HG02970 (cell line): ENCODE measurements at regions not wholly inside any gene's neighbourhood (a gene's known extent, or its start where the extent isn't known, plus 50 kb on each side); places are given as distances from the start of the nearest gene placed in this dataset.

ENCODE experiments used
- ATAC-seq: cut with Tn5 transposase; IDR thresholded peaks from one replicate; pipeline ENCODE4 v1.9.1; 2021; ENCODE audit warnings: mild to moderate bottlenecking, moderate library complexity, moderate number of reproducible peaks; ENCODE audit not compliant: unreplicated experiment, low FRiP score

DNA sequence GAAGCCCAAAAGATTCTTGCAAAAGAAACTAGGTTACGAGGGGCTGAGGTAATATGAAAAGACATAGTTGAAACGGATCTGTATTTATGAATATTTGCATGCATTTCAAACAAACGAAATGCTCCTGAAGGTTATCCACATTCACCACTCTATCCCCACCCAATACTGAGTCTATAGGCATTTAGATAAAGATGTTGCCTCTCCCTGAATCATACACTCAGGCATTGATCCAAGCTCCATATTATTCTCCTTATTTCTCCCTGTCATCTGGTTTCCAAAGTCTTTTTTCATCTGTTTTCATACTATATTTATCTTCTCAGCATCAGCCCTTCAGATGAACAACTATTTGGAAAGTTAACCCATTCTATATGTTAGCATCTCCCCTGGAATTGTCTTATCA, 492.5 kb upstream of the TGFBR2 start:
- ATAC-seq = no peak

DNA sequence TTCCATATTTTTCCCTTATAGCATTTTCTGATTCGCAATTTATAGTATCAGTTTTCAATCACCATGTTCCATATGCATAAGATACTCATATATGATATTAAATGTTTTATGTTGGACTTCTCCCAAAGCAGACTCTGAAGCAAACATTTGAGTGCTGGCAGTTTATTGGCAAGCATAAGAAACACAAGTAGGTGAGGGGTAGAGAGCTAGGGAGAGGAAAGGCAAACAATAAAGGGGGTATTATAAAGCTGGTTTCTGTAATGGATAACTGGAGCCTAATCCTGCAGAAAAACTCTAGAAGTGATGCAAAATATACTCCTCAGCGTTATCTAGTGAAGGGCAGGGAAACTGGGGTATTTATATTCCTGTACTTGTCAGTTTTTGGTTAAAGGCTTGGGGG, 491.5 kb upstream of the TGFBR2 start:
- no peak for ATAC-seq

- ATAC-seq = no peak
Observed at GRCh38 chr3:30122359-30122758, 484.0 kb upstream of the TGFBR2 start.

GRCh38 chr3:30123224-30123623, 483.2 kb upstream of the TGFBR2 start:
- no peak for ATAC-seq

DNA sequence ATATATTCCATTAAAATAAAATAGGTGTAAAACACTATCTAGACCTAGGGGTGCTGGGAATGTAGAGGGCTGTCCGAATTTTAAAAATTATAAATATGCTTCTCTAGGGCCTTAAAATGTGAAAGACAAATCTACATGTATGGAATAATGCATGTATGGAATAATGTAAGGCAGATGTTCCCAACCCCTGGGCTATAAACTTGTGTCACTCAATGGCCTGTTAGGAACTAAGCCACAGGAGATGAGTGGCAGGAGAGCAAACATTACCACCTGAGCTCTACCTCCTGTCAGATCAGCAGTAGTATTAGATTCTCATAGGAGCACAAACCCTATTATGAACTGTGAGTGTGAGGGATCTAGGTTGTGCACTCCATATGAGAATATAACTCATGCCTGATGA, 482.6 kb upstream of the TGFBR2 start:
- no peak for ATAC-seq

DNA sequence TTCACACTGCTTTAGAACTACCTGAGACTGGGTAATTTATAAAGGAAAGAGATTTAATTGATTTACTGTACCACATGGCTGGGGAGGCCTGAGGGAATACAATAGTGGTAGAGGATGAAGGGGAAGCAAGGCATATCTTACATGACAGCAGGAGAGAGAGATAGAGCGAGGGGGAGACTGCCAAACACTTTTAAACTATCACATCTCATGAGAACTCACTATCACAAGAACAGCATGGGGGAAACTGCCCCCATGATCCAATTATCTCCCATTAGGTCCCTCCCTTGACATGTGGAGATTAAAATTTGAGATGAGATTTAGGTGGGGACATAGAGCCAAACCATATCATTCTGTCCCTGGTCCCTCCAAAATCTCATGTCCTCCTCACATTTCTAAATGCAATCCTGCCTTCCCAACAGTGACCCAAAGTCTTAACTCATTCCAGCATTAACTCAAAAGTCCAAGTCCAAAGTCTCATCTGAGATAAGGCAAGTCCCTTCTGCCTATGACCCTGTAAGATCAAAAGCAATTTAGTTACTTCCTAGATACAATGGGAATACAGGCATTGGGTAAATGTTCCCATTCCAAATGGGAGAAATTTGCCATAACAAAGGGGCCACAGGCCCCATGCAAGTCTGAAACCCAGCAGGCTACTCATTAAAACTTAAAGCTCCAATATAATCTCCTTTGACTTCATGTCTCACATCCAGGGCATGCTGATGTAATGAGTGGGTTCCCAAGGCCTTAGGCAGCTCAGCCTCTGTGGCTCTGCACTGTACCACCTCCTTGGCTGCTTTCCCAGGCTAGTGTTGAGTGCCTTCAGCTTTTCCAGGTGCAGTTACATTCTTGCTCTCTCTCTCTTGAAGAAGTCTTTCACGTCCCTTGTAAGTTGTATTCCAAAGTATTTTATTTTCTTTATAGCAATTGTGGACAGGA, 481.7 kb upstream of the TGFBR2 start:
- no peak for ATAC-seq

GRCh38 chr3:30129765-30130164, 476.6 kb upstream of the TGFBR2 start:
- ATAC-seq = no peak

DNA sequence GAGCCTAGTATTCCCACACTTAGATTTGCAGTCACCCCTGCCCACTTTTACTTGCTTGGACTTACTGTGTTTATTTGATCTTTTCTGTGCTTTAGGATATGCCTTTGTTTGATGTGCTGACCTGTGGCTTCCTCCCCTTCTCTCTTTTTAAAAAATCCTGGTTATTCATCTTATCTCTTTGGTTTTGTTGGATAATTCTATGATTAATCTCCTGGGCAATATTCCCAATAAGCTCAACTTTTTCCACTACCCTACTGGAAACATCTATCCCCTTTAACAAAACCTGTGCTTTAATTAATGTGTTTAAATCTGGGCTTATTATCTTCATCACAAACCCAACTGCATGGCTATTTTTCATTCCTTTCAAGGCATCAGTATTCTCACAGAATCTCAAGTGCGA, 476.0 kb upstream of the TGFBR2 start:
- ATAC-seq = no peak

DNA sequence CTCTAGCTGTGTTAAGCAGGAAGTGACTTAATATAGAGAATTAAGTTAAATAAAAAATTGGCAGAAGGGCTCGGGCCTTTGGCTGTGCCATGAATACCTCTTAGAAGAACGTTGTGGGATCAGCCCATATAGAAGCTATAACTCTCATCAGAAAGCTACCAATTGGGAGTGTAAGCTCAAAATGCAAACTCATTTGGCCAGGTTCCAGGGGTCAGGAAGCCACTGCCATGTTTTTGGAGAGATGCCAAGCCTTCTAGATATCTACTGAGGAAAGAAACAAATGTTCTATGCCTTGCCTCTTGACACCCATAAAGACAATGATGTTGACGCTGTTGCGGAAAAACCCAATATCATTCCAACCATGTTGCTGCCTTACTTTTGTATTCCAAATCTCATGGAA, 475.2 kb upstream of the TGFBR2 start:
- ATAC-seq = no peak

- no peak for ATAC-seq
Observed at GRCh38 chr3:30135190-30135589, 471.2 kb upstream of the TGFBR2 start.

DNA sequence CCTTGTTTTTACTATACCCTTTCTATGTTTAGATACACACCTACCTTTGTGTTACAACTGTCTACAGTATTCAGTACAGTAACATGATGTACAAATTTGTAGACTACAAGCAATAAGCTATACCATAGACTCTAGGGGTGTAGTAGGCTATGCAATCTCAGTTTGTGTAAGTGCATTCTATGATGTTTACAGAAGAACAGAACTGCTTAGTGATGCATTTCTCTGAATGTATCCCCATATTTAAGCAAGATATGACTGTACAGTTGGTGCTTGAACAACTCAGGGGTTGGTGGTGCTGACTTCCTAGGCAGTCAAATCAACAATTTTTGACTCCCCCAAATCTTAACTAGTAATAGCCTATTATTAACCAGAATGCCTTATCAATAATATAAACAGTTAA, 467.1 kb upstream of the TGFBR2 start:
- no peak for ATAC-seq

DNA sequence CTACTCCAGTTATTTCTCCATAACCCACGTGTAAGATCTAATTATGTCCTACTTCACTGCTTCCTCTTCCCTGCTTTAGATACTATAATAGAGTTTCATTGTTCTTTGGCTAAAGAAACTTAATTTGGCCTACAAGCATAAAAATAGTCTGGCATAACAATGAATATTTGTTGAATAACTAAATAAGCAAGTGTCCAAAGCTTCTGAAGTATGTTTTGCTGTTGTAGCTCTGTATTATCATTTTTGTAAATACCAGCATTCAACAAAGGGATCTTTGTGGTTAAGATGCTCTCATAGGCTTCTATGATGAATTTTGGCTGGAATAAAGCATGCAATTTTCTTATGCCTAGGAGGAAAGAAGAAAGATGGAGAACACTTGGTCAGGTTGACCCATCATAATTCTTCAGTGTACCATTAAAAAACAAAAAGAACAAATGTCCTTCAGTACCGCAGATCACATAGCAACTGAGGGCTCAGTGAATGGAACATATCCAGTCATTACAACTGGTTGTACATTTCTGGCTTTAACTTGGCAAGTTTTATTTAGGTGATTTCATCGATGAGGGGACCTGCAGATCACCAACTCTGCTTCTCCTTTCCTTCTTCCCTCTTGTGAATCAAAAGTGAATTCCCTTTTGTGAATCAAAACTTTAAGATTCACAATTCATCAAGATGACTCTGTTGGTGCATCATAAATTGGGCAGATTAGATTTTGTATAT, 465.9 kb upstream of the TGFBR2 start:
- no peak for ATAC-seq

DNA sequence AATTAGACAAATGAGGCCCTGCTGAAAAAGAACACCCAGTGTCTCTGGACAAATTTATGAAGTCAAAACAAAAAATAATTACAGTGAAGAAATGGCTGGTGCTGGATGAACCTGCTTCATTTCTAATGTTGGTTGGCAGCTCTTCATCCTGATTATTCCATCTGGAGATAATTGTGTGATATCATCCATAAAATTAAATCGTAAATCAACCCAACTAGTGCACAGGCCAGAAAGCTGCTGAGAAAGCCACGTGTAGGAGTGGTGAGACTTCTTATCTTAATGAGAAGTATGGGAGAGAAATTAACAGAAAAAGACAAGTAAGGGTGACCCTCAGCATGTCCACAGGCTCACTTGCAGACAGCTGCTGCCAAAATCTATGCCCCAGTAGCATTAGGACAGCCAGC, 465.2 kb upstream of the TGFBR2 start:
- no peak for ATAC-seq

GRCh38 chr3:30141927-30142326, 464.5 kb upstream of the TGFBR2 start:
- no peak for ATAC-seq

DNA sequence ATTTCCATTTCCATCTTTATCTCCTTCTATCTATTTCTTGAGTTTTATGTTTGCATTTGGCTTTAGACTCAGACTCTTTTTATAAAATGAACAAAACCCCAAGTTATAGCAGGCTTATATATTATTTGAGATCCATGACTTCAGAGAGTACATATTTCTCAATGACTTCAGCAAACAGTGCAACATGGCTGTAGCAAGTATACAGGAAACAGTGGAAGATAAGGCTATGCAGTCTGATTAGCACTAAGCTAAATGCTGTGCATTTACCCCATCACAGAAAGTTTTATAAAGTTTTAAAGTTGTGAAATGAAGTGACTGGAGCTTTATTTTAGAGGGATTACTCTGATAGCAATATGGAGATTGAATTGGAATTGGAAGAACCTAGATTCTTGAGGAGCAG, 463.5 kb upstream of the TGFBR2 start:
- ATAC-seq = no peak

GRCh38 chr3:30145281-30145680, 461.1 kb upstream of the TGFBR2 start:
- no peak for ATAC-seq

- no peak for ATAC-seq
Observed at GRCh38 chr3:30146978-30147377, 459.4 kb upstream of the TGFBR2 start.

GRCh38 chr3:30154853-30155252, 451.5 kb upstream of the TGFBR2 start:
- no peak for ATAC-seq

GRCh38 chr3:30155755-30156154, 450.6 kb upstream of the TGFBR2 start:
- no peak for ATAC-seq

- no peak for ATAC-seq
Observed at GRCh38 chr3:30156586-30157498, 449.6 kb upstream of the TGFBR2 start.

GRCh38 chr3:30161375-30161774, 445.0 kb upstream of the TGFBR2 start:
- ATAC-seq = no peak
